Ishikawa (cell line): ENCODE measurements at regions not wholly inside any gene's neighbourhood (a gene's known extent, or its start where the extent isn't known, plus 50 kb on each side); places are given as distances from the start of the nearest gene placed in this dataset.

Experiments
- CEBPB ChIP-seq: IDR thresholded peaks from 2 replicates; pipeline ENCODE4 v1.6.1; 2012
- CREB1 ChIP-seq: IDR thresholded peaks from 2 replicates; pipeline ENCODE4 v1.6.1; 2012; ENCODE audit warnings: low read depth
- EGR1 ChIP-seq: IDR thresholded peaks from 2 replicates; pipeline ENCODE4 v1.6.1; 2012
- EP300 ChIP-seq: IDR thresholded peaks from 2 replicates; pipeline ENCODE4 v1.6.1; 2012; ENCODE audit warnings: borderline replicate concordance
- FOXM1 ChIP-seq: IDR thresholded peaks from 2 replicates; pipeline ENCODE4 v1.6.1; 2012; ENCODE audit warnings: low read depth, borderline replicate concordance
- MAX ChIP-seq: IDR thresholded peaks from 2 replicates; pipeline ENCODE4 v1.6.1; 2012
- NFIC ChIP-seq: IDR thresholded peaks from 2 replicates; pipeline ENCODE4 v1.6.1; 2012
- RAD21 ChIP-seq: IDR thresholded peaks from 2 replicates; pipeline ENCODE4 v1.6.1; 2012; ENCODE audit warnings: low read depth
- REST ChIP-seq: IDR thresholded peaks from 2 replicates; pipeline ENCODE4 v1.6.1; 2012; ENCODE audit warnings: low read depth, mild to moderate bottlenecking
- TAF1 ChIP-seq: IDR thresholded peaks from 2 replicates; pipeline ENCODE4 v1.6.1; 2012; ENCODE audit warnings: low read depth, mild to moderate bottlenecking
- TCF12 ChIP-seq: IDR thresholded peaks from 2 replicates; pipeline ENCODE4 v1.6.1; 2012; ENCODE audit warnings: low read depth
- TEAD4 ChIP-seq: IDR thresholded peaks from 2 replicates; pipeline ENCODE4 v1.6.1; 2012
- YY1 ChIP-seq: IDR thresholded peaks from 2 replicates; pipeline ENCODE4 v1.6.1; 2012; ENCODE audit warnings: low read depth
- ZBTB7A ChIP-seq: IDR thresholded peaks from 2 replicates; pipeline ENCODE4 v1.6.1; 2012; ENCODE audit warnings: low read depth
- TF ChIP-seq, protein P1 (sequence below): IDR thresholded peaks from 2 replicates; pipeline ENCODE4 v1.6.1; 2012

GRCh38 chr2:147487978-147488289 is 356.9 kb upstream of the ACVR2A start:
- TF ChIP-seq CREB1 (no peak), ZBTB7A (no peak), EP300 (no peak), TCF12 (no peak), CEBPB (no peak), TEAD4 (no peak), NFIC (no peak), FOXM1 (no peak), MAX (no peak), RAD21 (no peak)

- TF ChIP-seq FOXM1 (no peak), YY1 (no peak), TCF12 (no peak)
These were observed 357.4 kb upstream of the ACVR2A start for GRCh38 chr2:147487286-147487977.

DNA sequence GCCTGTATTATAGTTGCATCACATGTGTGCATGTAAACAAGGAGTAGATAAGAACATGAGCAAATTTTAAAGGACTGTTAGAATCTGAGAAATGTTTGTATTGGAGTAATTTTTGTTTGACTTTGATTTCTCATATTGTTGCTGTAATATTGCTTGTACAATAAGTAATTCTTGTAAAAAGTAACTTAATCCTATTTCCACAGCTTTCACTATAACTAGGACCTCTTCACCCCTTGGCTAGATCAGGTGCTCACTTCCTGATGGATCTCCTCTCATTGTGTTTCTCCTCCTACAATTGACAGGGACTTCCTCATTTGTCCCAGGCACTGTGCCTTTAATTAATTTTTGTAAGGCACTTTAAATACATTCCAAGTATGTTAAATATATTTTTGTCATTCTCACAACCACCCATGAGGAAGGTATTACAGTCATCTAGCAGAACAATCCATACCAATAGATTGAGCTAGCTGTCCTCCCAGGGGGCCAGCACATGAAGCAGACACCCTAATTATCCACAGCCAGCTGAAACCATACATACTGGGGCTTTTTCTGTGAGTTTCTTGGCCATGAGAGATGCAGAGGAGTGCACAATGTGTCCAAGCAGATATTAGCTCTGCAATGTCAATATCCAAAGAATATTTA is 359.5 kb upstream of the ACVR2A start:
- TF ChIP-seq NFIC (no peak), MAX (no peak), ZBTB7A (no peak), TAF1 (no peak), TEAD4 (no peak), REST (no peak), RAD21 (no peak), EGR1 (no peak), YY1 (no peak), TCF12 (no peak), FOXM1 (no peak), CREB1 (no peak), EP300 (no peak)

- TF ChIP-seq REST (no peak), FOXM1 (no peak), MAX (no peak), CREB1 (no peak), NFIC (no peak), YY1 (no peak), TCF12 (no peak), EP300 (no peak), TEAD4 (no peak)
- TF ChIP-seq, protein P1, sequence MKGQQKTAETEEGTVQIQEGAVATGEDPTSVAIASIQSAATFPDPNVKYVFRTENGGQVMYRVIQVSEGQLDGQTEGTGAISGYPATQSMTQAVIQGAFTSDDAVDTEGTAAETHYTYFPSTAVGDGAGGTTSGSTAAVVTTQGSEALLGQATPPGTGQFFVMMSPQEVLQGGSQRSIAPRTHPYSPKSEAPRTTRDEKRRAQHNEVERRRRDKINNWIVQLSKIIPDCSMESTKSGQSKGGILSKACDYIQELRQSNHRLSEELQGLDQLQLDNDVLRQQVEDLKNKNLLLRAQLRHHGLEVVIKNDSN: no peak
These were observed 360.9 kb upstream of the ACVR2A start for GRCh38 chr2:147483911-147484310.

DNA sequence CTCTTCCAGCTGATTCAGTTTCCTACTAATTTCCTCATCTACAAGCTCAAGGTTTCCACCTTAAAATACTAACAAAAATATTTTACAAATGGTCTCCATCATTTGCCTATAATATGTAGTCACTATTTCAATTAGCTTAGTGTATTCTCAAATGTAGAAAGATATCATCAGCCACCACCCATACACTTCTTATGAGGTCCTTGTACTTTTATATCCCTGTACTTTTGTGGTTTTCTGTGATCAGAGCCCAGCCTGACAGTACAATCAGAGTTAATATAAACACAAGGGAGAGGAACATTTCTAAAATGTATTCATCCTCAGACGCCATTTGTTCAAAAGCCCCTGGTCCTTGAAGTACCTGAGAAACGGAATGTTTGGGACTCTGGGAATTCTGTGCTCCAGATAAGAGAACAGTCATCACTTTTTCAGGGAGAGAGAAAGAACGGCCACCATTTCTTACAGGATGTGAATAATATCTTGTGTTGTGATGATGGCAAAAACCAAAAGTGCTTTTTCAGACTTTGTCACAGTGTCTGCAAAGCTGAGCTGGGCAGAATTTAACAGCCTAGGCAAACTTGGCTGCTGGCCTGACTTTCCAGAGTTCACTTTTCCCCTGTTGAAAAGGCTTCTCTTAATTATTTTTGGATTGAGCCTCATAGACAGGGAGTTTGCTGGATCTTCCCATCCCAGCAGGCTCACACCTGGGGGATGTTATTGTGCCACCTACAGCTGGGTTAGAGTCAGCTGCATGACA is 361.7 kb upstream of the ACVR2A start:
- TF ChIP-seq EP300: no peak
- no peak for TF ChIP-seq NFIC
- TF ChIP-seq EGR1: no peak
- TF ChIP-seq MAX: no peak
- no peak for TF ChIP-seq YY1
- no peak for TF ChIP-seq CEBPB
- no peak for TF ChIP-seq FOXM1
- no peak for TF ChIP-seq REST
- no peak for TF ChIP-seq TEAD4
- no peak for TF ChIP-seq RAD21
- TF ChIP-seq, protein P1: no peak
- TF ChIP-seq TAF1: no peak
- TF ChIP-seq ZBTB7A: no peak
- TF ChIP-seq TCF12: no peak
- no peak for TF ChIP-seq CREB1
